Bronchial epithelial cell (primary cell): ENCODE measurements at regions not wholly inside any gene's neighbourhood (a gene's known extent, or its start where the extent isn't known, plus 50 kb on each side); places are given as distances from the start of the nearest gene placed in this dataset.

Experiments used
- DNase-seq: peaks from one replicate; pipeline ENCODE4 v3.0.0-alpha.2; 2010; ENCODE audit warnings: low read depth
- FAIRE-seq: peaks from 2 replicates; lab custom pipeline; 2011; peaks lifted over from hg19 to GRCh38; lab: Jason Lieb, UNC
- H3K27me3 ChIP-seq: 2 replicates; pipeline ENCODE4 v1.5.1; 2011; ENCODE audit warnings: low read length; ENCODE audit not compliant: control insufficient read depth, insufficient read depth
- H3K36me3 ChIP-seq: 2 replicates; pipeline ENCODE4 v1.5.1; 2011; ENCODE audit warnings: low read length; ENCODE audit not compliant: control insufficient read depth, insufficient read depth
- H3K4me3 ChIP-seq: 2 replicates; pipeline ENCODE4 v1.5.1; 2011; ENCODE audit warnings: mild to moderate bottlenecking, low read depth, low read length, control low read depth
- TF ChIP-seq, protein P1 (sequence below): IDR thresholded peaks from 2 replicates; pipeline ENCODE4 v1.5.1; 2011; ENCODE audit warnings: mild to moderate bottlenecking, moderate library complexity, low read length, control low read depth, inconsistent platforms; ENCODE audit not compliant: insufficient read depth, severe bottlenecking

DNA sequence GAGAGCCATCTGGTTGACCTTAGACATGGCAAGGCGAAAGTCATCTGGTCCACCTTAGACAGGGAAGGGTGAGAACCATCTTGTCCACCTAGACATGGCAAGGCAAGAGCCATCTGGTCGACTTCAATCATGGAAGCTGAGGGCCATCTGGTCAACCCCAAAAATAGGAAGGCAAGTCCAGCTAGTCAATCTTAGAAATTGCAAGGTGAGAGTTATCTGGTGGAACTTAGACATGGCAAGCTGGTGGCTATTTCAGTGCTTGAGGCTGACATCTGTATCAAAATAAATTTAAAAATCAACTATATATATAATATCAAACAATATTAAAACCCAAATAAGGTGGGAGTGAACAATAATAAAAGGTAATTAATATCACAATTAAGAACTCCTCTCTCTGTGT lies 83.9 kb downstream of the ZNF726 start:
- DNase-seq (no peak), FAIRE-seq (no peak)
- H3K4me3 ChIP-seq: no peak overlapping the region
- no peaks in the 10 kb centered on the region for H3K27me3 ChIP-seq
- TF ChIP-seq, protein P1, sequence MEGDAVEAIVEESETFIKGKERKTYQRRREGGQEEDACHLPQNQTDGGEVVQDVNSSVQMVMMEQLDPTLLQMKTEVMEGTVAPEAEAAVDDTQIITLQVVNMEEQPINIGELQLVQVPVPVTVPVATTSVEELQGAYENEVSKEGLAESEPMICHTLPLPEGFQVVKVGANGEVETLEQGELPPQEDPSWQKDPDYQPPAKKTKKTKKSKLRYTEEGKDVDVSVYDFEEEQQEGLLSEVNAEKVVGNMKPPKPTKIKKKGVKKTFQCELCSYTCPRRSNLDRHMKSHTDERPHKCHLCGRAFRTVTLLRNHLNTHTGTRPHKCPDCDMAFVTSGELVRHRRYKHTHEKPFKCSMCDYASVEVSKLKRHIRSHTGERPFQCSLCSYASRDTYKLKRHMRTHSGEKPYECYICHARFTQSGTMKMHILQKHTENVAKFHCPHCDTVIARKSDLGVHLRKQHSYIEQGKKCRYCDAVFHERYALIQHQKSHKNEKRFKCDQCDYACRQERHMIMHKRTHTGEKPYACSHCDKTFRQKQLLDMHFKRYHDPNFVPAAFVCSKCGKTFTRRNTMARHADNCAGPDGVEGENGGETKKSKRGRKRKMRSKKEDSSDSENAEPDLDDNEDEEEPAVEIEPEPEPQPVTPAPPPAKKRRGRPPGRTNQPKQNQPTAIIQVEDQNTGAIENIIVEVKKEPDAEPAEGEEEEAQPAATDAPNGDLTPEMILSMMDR: no peak
- H3K36me3 ChIP-seq: no peaks in the 10 kb centered on the region

DNA sequence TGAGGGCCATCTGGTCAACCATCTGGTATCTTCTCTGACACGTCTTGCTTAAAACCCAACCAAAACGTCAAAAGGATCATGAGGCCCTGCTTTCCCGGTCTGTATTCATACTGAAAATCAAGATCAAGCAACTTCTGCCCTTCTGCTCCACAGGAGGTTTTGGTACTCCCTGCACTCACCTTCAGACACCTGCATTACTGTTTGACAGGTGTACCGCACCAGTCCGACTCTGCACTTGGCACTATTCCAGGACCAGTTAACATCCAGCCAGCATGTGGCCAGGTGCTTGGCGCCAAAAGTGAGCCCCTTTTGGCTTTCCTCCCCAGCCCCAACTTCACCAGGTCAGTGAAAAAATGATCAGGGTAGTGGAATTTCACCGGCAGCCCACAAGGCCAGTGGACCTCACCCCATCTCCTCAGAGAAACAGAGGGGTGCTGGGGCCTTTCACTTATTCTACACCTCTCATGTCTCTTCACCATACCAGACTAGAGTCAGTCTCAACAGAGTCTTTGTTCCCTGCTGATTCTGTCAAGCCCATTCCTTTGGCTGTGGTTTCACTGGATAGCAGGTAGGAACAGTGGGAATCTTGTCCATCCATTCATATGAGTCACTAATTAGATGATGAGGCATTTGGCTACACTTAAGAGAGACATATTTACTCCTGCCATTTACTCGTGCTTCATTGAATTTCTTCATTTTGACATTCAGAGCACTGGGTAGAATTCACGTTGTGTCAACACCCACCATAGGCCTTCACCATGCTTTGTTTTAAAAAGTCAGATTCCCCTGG lies 85.3 kb downstream of the ZNF726 start:
- Histone ChIP-seq H3K36me3 (no peaks in the 10 kb centered on the region), H3K27me3 (no peaks in the 10 kb centered on the region), H3K4me3 (no peak overlapping the region)
- TF ChIP-seq, protein P1: no peak
- DNase-seq: peak; percentile 58
- FAIRE-seq: no peak

DNA sequence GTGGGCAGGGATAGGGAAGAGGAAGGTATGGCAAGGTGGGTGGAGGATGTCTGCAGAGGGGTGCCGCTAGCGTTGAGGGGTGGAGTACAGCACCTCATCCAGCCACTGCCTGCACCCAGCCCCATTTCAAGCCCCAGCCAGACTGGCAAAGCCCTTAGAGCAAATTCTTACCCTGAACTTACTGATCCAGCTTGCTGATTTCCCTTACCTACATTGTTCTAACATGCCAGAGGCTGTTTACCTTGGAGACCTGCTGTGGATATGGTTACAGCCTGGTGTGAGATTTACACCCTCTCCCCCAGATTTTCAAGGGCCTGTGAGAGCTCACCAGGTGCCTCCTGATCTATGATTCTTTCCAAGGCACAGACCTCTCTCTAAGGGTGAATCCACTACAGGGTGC lies 86.0 kb downstream of the ZNF726 start:
- DNase-seq: peak; percentile 47
- Histone ChIP-seq H3K36me3 (no peaks in the 10 kb centered on the region), H3K27me3 (no peaks in the 10 kb centered on the region), H3K4me3 (no peak overlapping the region)
- TF ChIP-seq, protein P1: no peak
- no peak for FAIRE-seq

DNA sequence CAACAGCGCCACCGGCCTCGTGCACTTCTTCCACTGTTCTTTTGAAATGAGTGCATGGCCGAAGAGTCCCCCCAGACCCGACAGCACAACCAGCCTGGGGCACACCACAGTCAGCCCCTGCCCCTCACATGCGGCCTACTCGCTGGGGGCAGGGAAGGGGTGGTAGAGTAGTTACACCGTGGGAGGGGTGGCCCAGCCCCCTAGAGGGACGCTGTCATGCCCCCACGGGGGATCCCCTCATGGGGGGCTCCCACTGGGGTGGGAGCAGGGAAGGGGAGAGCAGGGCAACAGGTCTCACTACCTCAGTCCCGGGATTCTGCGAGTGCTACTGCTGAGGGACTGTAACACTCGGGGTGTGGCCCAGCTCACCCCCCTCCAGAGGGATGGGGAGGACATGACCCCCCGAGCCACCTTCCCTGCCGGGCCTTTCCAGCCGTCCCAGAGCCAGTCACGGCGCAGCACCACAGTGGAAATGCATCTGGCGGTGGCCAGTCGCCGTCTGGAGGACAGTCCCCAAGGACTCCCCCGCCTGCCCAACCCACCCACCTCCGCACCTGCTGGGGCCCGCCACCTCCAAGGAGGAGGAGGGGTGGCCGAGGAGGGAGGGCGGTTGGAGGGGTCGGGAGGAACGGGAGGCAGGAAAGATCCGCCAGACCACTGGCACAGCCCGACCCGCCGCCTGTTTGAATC lies 84.6 kb upstream of the ZNF254 start:
- FAIRE-seq: no peak

DNA sequence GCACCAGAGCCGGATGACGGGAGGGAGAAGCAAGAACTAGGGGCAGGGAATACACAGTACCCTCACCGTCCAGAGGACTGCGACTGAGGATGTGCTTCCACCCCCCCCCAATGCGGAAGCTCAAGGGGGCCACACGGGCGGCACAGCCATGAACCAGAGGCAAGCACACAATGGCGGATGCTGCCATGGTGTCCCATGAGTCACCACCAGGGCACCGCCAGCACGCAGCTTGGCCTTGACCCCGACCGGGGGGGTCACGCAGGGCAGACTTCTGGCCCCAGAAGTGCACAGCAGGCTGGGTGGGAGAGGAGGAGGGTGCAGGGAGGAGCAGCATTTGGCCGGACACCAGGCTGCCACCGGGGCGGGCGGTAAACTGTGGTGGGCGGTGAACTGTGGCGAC lies 83.5 kb upstream of the ZNF254 start:
- no peak overlapping the region for H3K4me3 ChIP-seq
- H3K36me3 ChIP-seq: no peaks in the 10 kb centered on the region
- FAIRE-seq: no peak
- no peaks in the 10 kb centered on the region for H3K27me3 ChIP-seq
- TF ChIP-seq, protein P1: no peak
- DNase-seq: no peak

More for the DNA sequence above, 84.6 kb upstream of the ZNF254 start:
- TF ChIP-seq, protein P1: no peak
- Histone ChIP-seq H3K36me3 (no peaks in the 10 kb centered on the region), H3K27me3 (no peaks in the 10 kb centered on the region), H3K4me3 (no peak overlapping the region)
- DNase-seq: no peak

DNA sequence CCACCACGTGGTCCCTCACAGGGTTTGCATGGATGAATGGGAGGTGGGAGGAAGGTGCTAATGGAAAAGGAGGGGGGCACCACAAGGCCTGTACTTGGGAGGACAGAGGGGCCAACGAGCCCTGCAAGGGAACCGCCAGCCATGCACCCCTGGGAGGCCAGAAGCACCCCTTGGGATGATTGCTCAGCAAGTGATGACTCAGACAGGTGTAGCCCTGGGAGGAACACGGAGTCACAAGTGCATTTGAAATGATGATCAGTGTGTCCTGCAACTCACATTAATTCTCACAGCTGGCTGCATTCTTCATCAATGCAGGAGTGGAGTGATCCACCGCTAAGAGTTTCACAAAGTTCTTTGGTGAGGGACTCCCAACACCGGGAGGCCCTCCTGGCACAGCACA lies 82.8 kb upstream of the ZNF254 start:
- peak; percentile 52 for FAIRE-seq
- TF ChIP-seq, protein P1: no peak
- DNase-seq: peak; percentile 36
- no peak overlapping the region for H3K4me3 ChIP-seq
- no peaks in the 10 kb centered on the region for H3K36me3 ChIP-seq
- no peaks in the 10 kb centered on the region for H3K27me3 ChIP-seq
